HG03159 (cell line): ENCODE measurements at regions not wholly inside any gene's neighbourhood (a gene's known extent, or its start where the extent isn't known, plus 50 kb on each side); places are given as distances from the start of the nearest gene placed in this dataset.

Experiments
- ATAC-seq: cut with Tn5 transposase; IDR thresholded peaks from one replicate; pipeline ENCODE4 v1.9.1; 2021; ENCODE audit warnings: mild to moderate bottlenecking, moderate library complexity; ENCODE audit not compliant: unreplicated experiment

DNA sequence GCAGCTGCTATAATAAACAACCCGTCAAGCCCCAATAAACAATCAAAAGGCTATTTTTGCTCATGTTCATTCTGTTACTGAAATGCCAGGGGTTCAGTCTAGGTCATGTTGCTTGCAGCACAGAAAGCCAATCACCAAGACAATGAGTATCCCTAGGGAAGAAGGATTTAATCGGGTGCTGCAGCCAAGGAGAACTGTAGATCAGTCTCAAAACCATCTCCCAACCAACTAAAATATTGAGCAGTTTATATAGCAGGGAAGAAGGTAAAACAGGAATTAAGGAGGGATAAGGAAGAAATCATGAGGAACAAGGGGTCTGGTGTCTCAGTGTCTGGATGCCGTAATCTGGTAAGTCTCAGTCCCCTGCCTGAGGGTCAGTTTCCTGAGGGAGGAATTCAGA, 169.5 kb downstream of the BLID start:
- no peak for ATAC-seq

DNA sequence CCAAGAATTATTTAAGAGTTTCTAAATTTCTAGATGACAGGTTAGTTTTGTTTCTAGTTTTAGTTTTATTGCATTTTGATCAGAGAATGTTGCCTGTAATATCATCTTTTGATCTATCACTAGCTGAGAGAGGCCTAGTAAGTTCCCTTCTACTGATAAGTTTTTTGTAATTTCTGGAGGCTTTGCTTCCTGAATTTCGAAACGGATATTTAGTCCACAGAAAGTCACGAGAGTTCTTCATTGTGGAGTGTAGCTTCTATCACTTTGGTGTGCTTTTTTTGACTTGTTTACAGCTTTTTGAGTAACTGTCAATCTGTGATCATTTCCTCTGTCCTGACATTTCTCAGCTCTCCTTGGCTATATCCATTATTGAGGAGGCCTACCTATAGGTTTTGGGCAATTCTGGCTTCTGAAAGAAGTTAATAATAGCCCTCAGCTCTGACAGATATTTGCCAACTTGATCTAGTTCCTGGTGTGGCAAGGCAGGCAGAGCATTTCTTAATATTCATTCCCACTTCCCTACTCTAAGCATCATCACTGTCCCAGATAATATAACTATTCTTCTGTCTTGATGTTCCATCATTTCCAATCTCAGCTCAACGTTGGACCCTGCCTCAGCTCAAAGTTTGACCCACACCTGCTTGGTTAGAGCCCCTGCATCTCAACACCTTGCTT, 171.3 kb downstream of the BLID start:
- no peak for ATAC-seq

DNA sequence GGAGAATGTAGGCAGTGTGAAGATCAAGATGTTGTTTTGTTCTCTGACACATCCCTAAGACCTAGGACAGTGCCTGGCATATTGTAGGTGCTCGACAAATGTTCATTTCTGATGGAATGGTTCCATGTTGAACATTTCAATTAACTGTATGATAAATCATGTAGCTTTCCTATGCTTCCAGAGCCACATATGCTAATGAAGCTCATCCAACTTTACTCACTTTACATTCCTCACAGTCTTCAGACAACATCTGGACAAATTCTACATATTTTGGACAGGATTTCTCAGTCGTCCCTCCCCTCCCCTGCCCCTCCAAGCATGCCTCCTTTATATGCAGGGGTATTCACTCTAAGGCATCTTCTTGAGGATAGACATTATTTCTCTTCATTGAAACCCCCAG, 177.9 kb downstream of the BLID start:
- no peak for ATAC-seq

DNA sequence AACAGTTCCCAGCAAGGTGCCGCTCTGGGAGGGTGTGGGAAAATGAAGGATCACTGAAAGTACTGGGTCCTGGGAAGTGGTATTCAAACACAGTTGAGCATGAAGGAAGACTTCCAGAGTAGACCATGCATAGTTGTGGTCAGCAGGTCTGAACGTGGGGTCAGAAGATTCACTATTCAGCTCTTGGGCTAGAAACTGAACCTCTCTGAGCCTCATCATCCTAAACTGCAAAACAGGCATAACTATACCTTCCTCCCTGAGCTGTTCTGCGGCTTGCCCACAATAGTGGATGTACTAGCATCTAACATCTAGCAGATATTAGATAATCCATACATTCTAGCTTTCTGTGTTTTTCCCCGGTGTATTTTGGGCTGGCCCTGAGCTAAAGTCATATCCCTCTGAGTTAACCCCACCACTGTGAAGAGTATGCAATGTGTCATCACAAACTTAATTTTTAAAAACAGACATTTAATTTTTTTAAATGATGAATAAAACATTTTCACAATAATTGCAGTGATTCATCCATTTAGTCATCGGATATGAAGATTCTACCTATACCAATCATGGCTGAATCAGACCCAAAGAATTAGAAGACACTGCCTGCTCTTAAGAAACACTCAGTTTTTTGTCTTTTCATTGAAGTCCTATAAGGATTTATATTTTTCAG, 179.1 kb downstream of the BLID start:
- no peak for ATAC-seq

DNA sequence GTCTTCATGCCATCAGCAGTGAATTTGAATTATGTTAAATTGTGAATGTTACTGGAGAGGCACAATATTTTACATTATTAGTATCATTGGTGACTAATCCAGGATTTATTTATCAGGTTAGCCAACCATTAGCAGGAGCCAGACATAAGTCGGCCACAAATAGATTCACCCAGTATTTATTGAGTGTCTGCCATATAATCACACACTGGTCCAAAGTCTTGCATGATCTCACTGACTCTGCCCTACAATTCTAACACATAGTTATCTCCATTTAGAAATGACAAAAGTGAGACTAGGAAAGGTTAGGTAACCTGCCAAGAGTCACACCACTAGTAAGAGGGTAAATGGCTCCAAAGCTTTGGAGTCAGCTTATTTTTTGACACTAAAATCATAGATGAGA, 179.6 kb downstream of the BLID start:
- no peak for ATAC-seq

DNA sequence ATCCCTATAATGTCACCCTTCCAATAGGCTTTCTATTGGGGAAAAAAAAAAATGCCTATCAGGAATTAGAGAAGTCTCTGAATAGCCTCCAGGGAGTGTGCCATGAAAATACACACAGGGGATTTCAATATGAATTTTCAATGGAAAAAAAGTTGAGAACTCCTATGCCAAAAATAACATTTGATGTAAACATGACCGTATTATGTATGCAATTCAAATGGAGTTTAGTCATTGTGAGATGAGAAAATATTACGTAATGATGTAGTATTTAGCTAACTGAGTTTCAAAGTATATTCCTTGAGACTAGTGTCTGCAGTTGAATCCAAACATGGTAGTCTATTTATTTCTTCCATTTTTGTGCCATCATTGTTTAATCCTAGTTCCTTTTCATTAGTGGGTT, 182.3 kb downstream of the BLID start:
- no peak for ATAC-seq

DNA sequence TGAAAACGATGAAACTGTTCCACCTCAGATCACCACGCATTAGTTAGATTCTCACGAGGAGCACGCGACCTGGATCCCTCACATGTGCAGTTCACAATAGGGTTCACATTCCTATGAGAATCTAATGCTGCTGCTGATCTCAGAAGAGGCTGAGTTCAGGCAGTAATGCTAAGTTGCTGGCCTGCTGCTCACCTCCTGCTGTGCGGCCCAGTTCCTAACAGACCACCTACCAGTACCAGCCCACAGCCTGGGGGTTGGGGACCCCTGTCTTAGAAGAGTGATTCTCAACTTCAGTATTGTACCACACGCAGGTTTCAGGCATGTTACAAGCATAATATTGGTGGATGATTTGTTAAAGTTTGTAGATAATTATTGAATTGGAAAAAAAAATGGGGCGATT, 182.7 kb downstream of the BLID start:
- no peak for ATAC-seq

DNA sequence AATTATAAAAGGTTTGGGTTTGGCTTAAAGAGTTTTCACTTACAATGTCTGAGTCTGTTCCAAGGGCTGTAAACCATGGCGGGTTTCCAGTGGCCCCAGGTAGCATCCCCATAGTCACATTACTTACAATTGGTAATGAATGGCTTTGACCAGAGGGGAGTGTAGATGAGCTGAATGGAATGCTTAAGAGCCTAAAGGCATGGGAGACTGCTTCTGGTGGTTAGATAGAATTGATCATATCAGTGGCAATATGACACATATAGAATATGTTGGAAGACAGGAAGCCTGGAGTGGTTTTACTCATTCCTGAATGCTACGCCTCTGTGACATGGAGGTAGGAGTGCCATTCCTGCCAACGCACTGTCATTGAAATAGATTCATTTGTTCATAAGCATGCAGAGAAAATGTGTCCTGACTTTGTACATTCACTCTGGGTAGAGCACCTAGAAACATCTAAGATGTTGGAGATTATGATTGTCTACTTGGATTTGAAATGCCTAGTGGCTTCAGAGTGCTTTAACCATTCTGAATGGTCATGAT, 183.3 kb downstream of the BLID start:
- no peak for ATAC-seq

DNA sequence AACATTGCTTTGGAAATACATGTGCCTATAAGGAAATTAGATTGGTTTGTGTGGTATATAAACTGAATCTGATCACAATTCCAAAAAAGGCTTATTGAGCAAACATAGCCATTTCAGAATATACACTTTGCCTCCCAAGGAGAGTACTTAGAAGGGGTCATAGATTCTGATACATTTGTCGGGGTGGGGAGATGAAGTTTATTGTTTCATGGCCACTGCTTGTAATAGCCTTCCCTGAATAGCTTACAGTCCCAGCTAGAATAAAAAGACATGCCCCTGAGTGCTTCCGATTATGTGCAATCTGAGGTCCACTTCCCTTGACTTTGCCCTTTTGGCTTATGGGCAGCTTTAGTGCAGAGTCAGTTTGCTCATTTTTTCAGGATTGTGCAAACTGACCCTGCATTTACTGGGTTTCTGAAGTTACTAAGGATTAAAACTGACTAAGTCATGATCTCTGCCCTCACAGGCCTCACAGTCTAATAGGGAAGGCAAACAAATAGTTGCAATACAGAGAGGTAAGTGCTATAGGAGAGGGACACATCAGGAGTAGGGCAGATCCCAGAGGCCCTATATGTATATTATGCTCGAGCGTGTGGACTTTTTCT, 184.2 kb downstream of the BLID start:
- no peak for ATAC-seq

DNA sequence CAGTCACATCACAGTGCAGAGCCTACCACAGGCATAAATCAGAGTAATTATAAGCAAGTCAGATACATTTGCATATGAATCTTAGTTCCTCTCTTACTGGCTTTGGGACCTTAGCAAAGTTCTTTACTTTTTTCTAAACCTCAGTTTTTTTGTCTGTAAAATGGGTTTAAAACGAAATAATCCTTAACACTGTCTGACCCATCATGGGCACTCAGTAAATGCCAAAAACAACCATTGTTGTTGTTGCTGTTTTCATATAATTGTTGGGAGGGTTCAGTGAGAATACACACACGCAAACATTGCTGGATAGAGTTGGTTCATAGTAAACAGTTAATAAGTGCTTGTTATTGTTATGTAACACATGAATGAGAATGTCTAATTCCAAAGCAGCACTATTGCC, 184.9 kb downstream of the BLID start:
- no peak for ATAC-seq

DNA sequence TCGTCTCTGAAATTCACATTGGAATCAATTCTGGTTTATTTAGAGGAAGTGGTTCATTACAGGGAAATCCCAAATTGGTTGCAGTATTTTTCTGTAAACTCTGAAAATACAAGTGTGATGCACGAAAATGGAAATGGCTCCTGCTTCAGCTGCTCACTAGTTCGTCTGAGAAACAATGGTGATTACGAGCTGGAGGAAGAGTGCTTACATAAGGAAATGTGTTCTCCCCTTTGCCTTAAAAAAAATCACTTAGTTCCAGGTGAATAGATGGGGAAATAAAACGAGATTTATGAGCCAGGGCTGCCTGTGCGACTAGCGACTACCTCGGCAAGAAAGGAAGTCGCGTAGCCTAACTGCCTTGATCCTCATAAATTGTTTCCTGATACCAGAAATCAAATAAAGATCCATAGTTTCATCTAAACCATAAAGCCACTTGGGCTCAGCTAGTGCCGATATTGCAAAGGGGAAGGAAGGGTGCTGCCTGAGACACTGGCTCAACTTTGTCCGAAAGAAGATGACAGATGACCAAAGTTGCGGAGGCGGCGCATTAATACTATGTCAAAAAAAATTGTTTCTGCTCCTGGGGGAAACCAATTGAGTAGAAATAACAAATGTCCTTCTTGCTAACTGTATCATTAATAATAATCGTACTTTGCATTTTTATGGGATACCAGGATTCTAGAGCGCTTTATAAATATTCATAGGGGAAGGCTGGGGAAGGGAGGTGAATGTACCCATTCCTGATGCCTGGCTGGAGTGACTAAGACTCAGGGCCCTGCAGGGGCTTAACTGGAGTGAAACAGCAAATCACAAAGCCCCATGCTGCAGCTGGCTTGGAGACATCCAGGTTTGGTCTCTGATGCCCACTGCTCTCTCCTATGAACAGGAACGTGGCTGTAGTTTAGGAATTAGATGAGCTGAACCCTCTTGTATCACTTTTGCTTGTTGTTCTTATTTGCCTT, 185.7 kb downstream of the BLID start:
- ATAC-seq: no peak

DNA sequence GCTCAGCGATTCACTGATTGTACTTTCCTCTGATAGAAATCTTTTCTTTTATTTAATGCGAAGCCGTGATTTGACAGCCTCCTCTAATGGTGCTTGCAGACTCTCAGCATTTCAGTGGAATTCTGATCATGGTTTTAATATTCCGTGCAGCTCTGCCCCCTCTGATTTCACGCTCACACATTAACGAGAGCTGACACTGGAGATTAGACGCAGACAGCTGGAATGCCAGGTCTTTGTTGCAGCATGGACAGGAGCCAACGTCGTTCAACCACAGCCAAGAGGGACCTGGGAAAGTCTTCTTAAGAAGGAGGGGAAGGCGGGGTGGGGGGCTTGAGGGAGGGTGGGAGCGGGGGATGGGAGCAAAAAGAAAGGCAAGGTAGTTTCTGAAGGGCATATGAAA, 186.4 kb downstream of the BLID start:
- ATAC-seq: no peak

DNA sequence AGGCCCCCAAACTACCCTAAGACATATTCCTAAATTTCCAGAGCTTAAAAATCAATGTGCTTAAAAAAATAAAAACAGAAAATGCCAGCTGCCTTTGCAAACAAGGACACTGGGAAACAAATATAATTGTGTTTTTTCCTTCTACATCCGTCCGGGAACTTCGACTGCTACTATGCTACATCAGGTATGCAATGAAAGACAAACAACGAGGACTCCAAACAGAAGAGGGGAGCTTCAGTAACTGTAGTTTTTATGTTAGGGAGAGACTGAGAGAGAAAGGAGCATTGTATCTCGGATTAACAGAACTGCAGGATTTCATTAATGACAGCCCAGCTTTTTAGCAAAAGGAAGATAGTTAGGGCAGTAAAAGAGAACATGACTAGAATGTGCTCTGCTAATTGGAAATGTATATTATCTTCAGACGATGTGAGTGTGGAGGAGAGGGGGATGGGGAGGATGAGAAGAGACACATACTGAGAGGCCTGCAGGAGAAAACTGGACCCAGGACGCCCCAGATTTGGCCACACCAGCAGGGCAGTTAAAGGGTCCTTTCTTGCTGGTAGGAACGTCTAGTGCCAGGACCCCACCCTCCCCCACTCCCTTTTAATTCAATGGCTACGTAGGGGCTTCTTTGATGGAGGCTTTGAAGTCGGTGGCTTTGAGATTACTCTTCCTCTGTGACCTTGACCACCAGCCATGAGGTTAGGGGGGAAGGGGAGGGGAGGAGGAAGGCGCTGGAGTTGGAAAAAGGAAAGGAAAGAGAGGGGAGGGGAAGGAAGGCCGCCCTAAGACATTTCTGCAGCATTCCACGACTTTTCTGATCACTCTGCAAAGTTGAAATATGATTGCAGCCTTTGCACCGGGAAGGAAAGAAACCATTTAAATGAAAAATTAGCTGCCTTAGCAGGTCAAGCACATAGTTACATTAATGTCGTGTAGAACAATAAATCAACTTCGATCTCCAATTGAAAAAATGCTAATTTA, 187.1 kb downstream of the BLID start:
- no peak for ATAC-seq

DNA sequence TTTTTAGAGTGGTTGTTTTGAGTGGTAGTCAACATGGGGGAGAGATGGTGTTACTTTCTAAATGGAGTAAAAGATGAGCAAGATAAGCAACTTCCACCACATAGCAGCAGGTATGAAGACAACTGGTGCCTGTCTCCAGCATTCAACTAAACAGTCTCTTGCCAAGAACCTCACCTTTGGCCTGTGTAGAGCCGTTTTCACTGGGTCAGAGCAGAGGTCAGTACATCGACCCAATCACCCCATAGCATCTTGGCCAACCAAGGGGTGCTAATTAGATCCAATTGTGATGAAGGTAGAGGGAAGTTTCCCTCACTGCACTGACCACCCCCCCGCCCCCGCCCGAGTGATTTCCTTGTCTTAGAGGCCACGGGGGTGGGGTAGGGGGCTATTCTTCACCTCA, 188.2 kb downstream of the BLID start:
- ATAC-seq: no peak

DNA sequence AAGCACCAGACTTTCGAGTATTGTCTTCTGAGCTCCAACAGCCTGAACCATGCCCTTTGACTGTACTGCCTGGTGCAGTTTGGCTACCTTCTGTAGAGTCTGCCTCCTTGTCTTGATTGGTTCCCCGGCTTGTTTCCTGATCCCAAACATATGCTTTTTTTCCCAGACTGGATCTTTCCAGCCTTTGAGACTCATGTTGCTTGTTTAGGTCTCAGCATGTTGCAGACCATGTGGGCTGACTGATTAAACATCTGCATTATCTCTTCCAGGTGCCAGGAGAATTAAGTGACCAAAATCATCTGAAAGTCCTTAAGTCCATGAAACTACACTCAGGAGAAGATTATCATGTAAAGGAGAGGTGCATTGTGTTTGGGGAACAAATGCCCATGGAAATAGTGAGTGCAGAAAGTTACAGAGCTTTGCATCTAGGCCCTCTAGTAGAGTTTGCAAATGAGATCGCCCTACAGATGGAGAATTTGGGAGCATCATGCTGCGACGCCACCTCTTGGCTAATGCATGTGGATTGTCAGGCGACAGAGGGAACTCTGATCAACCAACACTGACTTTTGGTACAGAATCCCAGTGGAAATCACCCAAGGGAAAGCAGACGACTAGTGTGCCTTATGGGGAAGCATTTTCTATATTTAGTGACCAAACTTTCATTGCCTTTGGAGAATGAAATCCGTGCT, 188.8 kb downstream of the BLID start:
- no peak for ATAC-seq

DNA sequence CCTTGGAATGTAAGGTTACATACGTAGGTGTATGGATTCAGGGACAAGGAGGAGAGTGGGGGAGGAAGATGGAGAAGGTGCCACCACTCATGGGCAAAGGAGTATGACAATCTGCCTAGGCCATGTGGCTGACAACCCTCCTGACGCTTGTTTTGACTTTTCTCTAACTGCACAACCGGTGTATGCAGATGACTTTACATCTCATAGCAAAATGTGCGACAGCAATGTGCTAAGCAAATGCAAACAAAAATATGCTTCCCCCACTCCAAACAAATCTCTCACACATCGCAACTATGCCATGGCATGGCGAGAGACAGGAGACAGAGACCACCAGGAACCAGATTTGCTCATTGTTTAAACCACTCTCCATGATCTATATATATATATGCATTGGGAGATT, 191.8 kb downstream of the BLID start:
- ATAC-seq: no peak

DNA sequence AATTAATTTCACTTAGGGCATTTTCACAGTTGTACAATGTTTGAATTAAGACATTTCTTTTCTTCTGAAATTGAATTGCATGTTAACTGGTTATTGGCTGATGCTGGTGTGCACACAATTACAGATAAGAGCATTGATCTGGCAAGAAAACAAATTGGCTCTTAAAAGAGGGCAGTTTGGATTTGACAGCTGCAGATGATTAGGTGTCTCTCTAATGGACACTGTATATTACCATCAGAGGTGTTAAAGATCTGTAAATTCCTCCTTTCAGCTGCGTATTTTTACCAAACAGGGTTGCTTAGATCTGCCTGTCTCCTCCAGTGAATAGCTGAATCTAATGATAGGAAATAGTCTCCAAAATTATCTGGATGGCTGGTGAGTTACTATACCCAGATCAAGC, 198.5 kb downstream of the BLID start:
- ATAC-seq: no peak

DNA sequence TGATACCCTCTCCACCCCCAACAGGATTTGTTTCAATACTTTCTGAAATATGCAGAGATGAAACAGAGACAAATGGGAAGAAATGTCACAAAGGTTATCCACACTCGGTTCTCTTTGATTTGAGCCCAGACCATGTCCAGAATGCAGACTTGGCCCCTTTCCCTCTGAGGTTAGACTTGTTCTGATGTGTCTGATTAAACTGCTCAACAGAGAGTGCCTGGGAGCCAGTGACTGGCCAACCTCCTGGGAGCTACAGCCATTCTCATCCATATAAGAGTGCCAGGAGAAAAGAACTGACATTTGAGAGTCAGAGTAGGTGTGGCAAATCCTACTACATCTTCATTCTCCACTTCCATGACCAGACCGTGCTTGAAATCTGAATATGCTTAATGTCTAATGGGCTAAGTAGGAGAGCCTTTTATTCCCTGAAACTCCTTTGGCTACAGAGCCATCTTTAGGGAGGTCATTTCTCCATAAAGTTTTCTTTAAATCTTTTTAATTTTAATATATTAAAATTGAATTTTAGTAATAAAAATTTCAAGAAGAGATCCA, 201.4 kb downstream of the BLID start:
- ATAC-seq: no peak

DNA sequence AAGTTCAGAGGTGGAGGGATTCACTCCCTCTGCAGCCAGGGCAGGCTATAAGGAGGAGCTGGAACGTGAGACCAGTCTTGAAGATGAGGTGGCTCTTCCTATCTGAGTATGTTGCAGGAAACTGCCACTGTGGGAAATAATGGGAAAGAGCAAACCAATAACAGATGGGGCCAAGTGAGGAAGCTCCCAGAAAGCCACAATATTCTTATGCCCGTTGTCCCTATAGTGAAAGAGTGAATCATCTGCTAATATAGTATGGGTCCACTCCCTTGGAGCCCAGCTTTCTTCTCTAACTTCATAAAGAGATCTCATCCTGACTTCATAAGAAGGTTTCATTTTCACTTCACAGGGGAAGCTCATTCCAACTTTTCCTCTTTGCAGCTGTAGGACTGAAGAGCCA, 206.4 kb downstream of the BLID start:
- no peak for ATAC-seq
